ENCODE measurements at regions not wholly inside any gene's neighbourhood (a gene's known extent, or its start where the extent isn't known, plus 50 kb on each side); places are given as distances from the start of the nearest gene placed in this dataset.

DNA sequence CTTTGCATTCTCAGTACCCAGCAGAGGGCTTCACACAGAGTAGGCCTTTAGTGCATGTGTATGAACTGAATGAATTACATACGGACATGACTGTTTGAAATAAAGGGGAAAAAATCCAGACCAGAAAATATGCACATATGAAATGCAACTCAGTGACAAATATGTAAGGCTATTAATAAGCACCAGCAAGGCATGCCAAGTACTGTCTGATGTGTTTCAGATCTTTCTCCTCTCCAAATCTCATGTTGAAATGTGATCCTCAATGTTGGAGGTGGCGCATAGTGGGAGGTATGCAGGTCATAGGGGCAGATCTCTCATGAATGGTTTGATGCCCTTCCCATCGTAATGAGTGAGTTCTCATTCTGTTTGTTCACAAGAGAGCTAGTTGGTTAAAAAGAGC lies 87.3 kb upstream of the TOMM7 start:
- DNase-seq = no peak

DNA sequence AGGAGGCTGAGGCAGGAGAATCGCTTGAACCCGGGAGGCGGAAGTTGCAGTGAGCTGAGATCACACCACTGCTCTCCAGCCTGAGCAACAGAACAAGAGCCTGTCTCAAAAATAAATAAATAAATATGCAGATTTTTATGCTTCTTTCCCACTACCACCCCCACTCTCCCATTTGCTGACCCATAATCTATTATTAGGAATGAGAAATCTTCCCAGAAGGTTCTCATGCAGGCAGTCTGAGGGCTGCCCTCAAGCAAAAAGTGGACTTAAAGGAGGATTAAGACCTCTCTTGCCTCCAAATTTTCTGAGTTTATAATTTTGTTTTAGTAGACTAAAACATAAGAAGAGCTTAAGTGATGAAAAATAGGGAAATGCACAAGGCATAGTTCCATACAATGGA lies 85.2 kb upstream of the TOMM7 start:
- no peak for DNase-seq

DNA sequence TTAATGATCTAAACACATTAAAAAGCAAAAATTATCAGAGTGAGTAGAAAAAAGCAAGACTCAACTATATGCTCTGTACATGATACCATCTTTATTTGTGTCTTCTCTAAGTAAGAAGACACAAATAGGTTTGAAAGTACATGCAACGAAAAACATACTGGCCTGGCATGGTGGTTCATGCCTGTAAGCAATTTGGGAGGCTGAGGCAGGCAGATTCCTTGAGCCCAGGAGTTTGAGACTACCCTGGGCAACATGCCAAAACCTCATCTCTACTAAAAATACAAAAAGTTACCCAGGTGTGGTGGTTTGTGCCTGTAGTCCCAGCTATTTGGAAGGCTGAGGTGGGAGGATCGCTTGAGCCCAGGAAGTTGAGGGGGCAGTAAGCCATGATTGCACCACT lies 78.1 kb upstream of the TOMM7 start:
- DNase-seq = no peak

DNA sequence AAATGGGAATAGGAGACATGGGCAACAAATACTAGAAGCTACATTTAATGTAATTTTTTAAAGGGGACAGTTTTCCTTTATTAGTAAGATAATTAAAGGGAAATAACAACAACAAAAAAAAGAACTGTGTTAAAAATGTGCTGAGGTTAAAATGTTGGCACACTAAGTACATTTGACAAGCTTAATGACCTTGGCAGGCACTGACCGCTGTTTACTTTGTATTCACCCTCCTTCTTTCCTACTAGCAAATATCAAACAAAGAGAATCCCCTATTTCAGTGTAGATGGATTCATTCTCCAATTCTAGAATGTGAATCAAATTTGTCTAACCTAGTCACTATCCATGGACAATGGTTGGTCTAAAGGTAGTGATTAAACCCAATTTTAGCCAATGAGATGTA lies 77.5 kb upstream of the TOMM7 start:
- peak; percentile 76 for DNase-seq

DNA sequence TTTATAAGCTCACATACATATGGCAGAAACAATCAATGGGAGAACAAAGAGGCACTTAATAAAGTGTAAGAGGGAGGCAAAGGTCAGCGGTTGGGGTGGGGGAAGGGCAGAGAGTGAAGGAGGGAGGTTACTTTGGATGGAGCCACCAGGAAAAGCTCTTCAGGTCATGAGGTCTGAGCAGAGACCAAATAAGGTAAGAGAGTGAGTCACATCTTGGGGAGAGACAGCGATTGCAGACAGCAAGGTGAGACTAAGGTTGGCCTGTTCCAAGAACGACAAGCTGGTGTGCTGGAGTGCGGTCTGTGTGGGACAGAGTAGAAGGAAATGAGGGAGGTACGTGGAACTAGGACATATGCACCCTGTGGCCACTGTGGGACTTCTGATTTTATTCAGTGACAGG lies 74.3 kb upstream of the TOMM7 start:
- DNase-seq = no peak

DNA sequence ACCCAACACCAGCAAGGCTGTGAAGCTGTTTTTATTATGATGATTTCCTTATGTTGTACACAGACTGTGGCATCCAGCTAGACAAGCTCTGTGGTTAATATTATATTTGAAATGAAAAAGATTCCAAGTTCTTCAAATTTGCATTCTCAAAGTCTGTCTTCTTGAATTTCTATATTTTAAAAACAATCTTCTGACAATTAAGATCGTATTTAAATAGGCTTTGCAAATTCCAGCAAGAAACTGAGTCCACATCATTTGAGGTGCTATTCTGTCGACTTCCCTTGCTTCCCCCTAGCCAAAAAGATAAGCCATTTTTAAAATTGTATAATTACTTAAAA lies 73.1 kb upstream of the TOMM7 start:
- no peak for DNase-seq

DNA sequence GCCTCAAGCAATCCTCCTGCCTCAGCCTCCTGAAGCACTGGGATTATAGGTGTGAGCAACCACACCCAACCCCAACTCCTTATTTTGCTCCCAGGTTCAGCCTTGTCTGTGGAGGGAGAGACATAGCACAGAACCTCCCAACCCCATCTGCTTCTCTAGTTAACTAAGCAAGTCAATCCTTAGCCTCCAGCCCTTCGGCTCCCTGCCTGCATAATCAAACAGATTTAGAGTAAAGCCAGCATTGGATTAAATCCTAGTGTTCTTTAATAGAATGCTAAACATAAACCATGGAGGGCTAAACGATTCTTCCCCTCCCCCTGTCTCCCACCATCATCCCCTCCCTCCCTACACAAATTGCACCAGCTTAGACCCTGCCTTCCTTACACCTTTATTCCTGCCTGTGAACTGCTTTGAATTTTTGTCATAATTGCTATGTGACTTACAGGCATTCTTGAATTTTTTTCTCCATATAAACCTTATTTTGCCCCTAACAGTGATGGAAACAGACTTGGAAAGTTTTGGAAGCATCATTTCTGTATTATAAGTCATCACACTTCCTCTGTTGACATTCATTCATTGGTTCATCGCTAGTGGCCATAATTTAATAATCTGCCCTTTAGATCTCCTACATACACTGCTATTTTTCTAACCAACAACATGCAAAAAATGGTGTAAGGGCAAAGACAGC lies 72.6 kb upstream of the TOMM7 start:
- no peak for DNase-seq

DNA sequence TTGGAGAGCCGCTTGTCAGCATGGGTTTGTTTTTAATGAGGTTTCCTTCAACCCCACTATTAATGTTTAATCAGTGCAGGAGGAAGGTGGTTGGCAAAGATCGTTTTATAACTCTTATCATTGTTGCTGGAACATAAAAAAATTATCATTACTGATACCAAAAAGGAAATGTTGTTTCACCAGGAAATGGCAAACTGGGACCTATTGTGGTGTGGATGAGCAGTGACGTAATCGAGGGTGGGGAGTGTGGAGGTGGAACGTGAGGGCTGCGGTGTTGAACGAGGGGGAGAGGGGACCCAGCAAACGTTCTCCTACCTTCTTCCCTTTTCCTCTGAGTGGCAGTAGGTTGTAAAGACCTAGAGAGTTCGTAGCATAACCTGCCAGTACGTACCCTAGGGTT lies 71.9 kb upstream of the TOMM7 start:
- DNase-seq = no peak

DNA sequence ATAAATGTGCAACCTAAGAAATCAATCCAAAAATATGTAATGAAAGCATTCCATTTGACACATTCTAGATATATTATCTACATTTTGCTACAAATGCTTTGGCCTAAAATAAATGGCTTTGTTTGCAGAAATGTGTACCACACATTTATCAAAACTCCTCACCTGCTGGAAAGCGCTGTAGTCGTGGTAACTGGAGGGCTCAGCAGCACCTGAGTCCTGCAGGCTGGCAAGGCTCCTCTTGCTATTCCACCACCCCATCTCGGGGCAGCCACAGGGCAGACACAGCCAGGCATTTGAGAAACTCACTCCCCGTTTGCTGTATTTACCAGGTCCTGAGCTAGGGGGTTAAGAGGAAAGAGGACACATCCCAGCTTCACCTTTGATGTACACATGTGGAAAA lies 68.1 kb upstream of the TOMM7 start:
- DNase-seq = no peak

DNA sequence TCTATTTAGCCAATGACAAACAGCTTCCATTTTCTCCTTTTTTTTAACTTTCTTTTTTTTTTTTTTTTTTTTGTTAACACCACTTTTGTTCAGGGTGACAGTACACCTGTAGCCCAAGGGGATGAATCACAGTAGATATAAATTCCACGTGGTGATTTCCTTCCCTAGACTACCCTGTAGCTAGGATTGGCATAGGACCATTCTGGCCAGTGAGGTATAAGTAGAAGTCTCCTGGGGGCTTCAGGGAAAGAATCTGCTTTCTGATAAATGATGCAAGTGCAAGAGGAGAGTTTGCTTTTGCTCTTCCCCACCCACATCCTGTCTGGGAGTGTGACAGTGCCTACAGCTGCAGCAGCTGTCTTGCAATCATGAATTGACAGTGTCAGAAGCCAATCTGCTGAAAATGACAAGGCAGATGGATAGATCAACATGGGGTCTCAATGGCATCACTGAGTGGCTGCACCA lies 63.2 kb upstream of the TOMM7 start:
- no peak for DNase-seq

DNA sequence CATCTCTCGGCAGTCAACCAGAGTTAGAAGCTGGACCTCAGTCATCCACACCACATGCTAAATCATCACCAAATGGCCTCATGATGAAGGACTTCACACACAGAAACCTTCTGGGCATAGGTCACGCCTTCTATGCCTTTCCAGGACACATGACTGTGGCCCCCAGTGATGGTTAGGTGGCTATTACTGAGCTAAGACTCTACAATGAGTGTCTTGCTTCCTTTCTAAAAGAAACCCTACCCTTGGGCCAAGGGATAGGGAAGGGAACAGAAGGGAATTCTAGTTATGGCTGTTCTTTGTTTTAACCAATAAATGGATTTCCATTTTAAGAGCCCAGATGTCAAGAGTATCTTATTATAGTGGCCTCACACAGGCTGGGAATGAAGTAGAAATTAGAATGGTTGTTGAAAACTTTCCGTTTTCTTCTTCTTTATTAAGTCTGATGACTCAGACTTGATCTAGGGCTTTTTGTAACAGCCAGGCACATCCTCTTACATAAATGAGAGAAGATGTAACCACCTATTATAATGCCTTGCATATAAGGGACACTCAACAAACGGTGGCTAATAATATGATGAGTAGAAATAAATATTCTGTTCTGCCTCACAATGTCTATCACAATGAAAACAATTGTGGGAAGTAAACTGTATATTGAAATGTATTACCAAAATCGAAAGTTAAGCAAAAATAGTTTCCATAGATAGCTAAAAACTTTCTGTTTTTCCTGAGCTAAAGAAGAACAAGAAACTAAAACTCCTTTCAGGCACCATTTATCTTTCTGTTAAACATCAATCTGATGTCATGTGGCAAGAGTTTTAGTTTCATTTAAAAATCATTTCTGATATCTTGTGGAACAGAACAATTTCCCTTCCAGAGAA lies 62.5 kb upstream of the TOMM7 start:
- no peak for DNase-seq

DNA sequence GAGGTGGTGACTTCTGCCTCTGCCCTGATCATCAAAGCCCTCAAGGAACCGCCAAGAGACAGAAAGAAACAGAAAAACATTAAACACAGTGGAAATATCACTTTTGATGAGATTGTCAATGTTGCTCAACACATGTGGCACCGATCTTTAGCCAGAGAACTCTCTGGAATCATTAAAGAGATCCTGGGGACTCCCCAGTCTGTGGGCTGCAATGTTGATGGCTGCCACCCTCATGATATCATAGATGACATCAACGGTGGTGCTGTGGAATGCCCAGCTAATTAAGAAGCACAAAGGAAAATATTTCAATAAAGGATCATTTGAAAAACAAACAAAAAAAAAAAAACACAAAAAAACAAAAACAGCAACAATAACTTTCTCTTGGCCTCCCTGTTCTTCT lies 59.5 kb upstream of the TOMM7 start:
- DNase-seq = no peak

DNA sequence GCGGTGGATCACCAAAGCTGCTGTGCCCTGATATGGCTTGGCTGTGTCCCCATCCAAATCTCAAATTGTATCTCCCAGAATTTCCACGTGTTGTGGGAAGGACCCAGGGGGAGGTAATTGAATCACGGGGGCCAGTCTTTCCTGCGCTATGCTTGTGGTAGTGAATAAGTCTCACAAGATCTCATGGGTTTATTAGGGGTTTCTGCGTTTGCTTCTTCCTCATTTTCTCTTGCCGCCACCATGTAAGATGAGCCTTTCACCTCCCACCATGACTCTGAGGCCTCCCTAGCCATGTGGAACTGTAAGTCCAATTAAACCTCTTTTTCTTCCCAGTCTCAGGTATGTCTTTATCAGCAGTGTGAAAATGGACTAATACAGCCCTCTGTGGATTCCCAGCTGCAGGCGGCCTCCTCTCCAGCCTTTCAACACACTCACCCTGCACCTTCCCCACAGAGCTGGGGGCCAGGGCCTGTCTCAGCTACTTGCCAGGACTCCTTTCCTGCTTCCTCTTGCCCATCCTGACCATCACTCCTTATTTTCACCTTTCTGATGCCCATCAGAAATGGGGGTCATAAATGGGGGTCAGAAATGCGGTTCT lies 57.2 kb upstream of the TOMM7 start:
- no peak for DNase-seq

DNA sequence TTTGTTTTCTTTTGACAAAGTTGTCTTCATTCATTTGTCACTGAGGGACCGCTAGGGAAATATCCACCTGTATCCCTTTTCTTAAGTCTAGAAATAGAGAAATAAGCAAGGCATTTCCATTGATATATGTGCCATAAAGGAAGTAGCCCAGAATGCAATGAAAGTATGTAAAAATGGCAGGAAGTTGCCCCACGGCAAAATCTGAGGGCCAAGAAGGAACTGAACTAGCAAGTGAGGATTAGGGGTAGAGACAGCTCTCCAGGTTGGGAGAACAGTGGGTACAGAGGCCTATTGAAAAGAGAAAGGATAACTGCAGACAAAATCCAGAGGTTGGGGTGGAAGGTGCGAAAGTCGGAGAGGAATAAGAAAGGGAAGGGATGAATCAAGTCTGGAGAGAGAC lies 56.6 kb upstream of the TOMM7 start:
- no peak for DNase-seq

DNA sequence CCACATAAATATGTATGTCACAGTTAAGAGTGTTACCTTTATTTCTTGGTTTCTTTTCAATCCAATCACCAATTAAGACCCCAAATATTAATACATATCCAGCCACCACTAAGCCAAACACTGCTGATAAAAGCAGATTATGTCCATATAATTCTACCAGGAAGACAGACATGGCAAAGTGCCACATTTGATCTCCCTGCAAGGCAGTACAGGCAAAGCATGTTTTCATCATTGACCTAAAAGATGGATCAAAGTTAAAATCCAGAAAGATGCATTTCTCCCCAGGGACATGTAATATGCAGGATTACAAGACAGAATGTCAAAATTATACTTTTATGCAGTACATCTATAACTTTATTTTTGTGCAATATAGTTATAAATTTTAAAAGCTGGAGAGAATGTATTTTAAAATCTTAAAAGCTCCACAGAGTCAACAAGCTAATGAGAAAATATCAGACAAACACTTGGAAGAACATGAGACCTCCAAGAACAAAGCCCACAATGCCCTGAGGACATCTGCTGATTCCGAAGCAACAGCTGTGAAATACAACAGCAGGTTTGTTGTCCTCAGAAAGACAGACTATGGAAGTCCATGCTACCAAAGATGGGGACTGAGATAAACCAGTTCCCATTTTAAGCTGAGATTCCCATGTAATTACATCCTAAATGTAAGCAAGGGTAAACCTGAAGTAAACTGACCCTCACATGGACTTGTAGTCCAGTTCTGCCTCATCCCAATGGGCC lies 54.5 kb upstream of the TOMM7 start:
- no peak for DNase-seq

DNA sequence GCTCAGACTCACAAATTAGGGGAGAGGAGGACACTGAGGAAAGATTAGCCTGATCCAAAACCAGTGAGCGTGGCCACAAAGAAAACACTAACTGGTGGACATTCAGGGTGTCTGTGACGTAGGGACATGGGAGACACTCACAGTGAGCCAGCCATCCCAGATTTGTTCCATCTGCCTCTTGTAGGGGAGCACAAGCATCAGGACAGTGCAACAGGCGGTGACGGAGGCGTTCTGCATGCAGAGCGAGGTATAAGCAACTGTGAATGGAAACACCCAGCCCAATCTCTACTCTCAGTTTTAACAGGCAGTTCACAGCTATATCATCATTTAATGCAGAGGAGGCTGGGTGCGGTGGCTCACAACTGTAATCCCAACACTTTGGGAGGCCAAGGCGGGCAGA lies 52.8 kb upstream of the TOMM7 start:
- no peak for DNase-seq

DNA sequence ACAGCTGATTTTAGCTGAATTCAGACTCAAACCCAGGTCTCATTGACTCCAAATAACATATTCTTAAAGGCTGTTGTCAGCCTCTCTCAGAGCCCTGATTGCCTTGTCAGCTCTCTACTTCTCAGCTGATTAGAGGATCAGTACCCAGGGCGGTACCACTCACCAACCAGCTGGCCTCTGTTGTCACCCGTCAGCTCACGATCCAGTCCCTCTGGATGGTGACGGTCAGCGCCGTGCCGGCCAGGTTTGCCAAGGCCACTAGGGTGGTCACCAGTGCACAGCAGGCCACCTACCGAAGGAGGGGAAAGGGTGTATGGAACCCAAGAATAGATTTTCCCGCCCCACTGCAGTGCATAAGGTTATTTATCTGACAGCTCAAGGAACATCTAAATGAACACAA lies 52.3 kb upstream of the TOMM7 start:
- DNase-seq = no peak
